ENCODE measurements at regions not wholly inside any gene's neighbourhood (a gene's known extent, or its start where the extent isn't known, plus 50 kb on each side); places are given as distances from the start of the nearest gene placed in this dataset.

- no peak for DNase-seq (ENCODE audit: low read depth)
These were observed 96.1 kb upstream of the CTNNB1 start for GRCh38 chr3:41103200-41103599.

- no peak for DNase-seq (ENCODE audit: low read depth)
These were observed 95.2 kb upstream of the CTNNB1 start for GRCh38 chr3:41104147-41104546.

DNA sequence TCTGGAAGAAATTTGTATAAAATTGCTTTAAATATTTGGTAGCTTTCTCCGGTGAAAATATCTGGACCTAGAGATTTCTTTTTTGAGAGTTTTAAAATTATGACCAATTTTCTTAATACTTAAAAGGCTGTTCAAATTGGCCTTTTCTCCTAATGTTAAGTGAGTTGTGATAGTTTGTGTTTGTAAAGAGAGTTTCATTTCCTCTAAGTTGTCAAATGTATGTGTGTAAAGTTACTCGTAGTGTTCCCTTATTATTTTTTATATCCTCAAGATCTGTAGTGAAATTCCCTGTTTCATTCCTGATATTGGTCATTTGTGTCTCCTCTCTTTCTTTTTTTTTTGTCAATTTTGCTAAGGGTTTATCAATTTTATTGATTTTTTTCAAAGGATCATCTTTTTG, 92.6 kb upstream of the CTNNB1 start:
- DNase-seq (ENCODE audit: low read depth) = no peak

DNA sequence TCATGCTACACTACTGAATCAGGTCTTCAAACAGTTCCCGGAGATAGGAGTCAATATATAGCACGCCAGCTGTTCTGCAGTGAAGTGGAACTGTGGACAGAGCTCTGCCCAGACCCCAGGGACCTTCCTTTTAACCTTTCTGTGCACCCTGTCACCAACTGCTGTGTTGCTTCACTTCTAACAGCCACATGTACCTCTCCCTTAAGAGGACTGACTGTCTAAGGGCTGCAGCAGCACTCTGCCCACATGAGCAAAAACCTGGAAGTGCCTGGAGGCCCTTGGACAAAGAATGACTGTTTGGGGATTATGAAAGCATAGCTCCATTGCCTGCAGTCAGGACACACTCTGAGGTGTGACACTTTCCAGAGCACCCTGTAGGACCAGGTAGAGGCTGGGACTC, 88.3 kb upstream of the CTNNB1 start:
- DNase-seq (ENCODE audit: low read depth) = no peak

GRCh38 chr3:41112466-41112865, 86.8 kb upstream of the CTNNB1 start:
- DNase-seq (ENCODE audit: low read depth) = no peak

DNA sequence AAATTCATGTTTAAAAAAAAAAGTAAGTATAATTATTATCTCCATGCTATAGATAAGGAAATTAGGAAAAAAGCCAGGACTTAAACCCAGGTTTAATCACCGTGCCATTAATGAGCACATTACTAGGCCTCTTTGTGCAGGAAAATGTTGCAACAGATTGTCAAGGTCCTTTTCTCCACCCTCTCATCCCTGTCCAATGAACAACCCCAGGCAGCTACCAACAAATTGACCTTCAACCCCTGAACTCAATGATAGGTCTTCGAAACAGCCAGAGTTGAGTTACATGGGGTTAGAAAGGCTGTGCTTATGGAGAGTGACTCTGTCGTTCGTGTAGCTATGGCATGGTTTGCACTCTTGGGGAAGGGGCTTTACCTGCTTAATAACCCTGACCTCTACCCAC, 84.2 kb upstream of the CTNNB1 start:
- DNase-seq (ENCODE audit: low read depth) = no peak

DNA sequence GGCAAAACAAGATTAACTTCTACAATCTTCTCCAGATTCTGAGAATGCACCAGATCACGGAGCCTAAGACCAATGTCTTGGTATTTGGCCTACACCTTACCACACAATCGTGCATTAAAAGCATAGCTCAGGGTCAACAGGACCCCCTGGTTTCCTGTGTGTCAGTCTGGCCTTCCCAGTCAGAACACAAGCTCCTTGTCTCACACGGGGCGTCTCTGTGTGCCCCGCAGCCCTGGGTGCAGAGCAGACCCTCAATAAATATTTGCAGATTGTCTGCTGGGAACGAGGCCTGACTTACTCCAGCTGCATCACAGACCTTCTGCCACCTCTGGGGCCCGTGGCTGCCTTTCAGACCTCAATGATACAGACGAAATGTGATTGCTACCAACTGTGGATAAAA, 82.5 kb upstream of the CTNNB1 start:
- DNase-seq (ENCODE audit: low read depth) = no peak

DNA sequence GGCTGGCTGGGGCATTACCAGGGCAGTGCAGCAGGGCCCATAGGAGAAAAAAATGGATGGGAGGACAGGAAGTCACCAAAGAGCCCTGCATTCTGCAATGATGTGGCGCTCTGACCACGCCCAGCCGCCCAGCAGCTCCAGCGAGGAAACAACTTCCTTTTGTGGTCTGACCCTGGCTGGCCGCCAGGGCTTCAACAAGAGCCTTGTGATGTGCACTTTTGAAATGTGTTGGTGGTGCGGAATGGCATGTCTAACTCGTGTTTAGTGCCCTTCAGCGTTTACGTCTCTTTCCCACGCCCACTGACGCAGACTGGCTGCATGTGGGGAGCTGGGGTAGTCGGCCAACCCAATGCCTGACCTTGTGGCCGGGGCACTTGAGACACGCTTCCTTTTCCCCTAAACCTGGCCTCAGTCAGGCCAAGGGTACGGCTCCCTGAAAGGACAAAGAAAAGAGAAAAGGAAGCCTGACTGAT, 81.9 kb upstream of the CTNNB1 start:
- DNase-seq (ENCODE audit: low read depth) = peak; percentile 99

- DNase-seq (ENCODE audit: low read depth) = no peak
These were observed 80.6 kb upstream of the CTNNB1 start for GRCh38 chr3:41118461-41119390.

DNA sequence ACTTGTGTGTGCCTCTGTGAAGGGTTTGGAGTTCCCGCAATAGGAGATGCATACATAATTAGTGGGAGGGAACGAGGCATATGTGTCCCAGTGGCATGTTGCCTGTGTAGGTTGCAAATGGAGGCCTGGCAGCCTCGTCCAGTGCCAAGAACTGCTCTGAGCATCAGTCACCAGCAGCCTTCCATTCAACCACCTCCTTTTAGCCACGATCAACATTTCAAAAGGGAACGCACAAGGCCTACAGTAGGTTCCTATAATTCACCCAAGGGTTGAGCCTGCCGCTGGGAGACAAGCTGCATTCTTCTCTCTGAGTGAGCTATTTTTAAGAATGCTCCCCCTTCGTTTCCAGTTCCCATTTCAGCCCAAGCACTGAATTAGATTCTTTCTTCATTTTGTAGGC, 78.8 kb upstream of the CTNNB1 start:
- DNase-seq (ENCODE audit: low read depth) = no peak

DNA sequence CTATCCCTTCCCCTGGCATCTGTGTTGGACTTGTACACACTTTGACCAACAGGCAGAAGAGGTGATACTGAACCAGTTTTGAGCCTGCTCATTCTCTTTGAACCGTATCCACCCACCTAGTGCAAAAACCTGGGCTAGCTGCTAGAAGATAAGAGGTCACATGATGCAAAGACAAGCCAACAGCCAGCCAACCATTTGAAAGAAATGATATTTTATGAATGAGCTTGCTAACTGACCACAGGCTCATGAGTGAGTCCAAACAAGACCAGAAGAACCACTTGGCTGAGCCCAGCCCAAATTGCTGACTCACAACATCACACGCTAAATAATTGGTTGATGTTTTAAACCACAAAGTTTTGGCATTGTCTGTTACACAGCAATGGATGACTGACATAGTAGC, 74.0 kb upstream of the CTNNB1 start:
- DNase-seq (ENCODE audit: low read depth) = no peak

DNA sequence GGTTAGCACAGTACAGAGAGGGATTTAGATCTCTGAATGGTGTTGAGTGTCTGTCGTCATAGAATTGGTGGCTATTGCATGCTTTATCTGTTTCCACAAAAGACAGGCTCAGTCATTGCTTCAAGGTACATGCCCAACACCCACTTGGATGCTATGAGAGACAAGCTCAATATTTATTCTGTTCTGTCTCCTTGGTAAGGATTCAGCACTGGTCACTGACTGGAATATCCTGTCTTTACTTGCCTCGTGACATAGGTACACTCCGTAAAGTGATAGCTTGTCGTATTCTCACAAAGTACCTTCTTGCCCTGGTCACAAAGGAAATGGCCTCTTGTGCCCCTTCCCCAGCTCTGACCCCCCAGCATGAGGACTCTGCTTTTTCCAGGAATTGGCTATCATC, 72.8 kb upstream of the CTNNB1 start:
- DNase-seq (ENCODE audit: low read depth) = no peak

GRCh38 chr3:41126961-41127360, 72.3 kb upstream of the CTNNB1 start:
- no peak for DNase-seq (ENCODE audit: low read depth)

GRCh38 chr3:41127414-41127813, 71.9 kb upstream of the CTNNB1 start:
- no peak for DNase-seq (ENCODE audit: low read depth)

GRCh38 chr3:41129731-41130130, 69.6 kb upstream of the CTNNB1 start:
- no peak for DNase-seq (ENCODE audit: low read depth)

DNA sequence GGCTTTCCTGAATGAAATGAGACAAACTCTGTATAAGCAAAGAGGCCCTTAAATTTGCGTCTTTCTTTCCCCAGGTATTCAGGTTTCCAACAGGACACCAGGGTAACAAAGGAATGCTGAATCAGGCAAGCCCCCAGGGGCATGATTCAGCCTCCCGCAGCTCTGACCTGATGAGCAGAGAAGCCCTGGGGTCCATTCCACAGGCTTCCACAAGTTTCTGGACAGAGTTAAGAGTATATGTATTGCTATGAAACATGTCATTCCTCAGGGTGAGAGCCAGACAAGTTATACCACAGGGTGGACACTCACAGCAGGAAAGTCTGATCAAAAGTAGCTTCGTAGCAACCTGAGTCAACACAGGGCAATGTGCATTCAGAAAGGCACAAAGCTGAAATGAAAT, 68.1 kb upstream of the CTNNB1 start:
- peak; percentile 27 for DNase-seq (ENCODE audit: low read depth)

GRCh38 chr3:41137686-41138111, 61.6 kb upstream of the CTNNB1 start:
- DNase-seq (ENCODE audit: low read depth) = no peak

GRCh38 chr3:41138146-41138545, 61.2 kb upstream of the CTNNB1 start:
- DNase-seq (ENCODE audit: low read depth) = peak; percentile 7

DNA sequence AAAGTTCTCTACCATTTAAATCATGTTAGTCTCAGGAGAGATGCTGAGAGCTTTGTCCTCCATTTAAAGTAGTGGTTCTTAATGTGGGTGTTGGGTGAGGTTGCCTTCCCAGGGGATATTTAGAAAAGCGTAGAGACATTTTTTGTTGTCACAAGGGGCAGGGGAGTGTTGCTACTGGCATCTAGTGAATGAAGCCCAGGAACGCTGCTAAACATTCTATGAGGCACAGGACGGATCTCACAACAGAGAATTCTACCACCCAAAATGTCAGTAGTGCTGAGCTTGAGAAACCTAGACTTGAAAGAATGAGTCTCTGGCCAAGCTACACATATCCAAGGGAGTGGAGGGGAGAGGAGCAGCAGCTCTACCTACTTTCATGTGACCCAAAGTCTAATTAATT, 60.7 kb upstream of the CTNNB1 start:
- DNase-seq (ENCODE audit: low read depth) = no peak

GRCh38 chr3:41140242-41140641, 59.1 kb upstream of the CTNNB1 start:
- DNase-seq (ENCODE audit: low read depth) = no peak

GRCh38 chr3:41141433-41142167, 57.7 kb upstream of the CTNNB1 start:
- no peak for DNase-seq (ENCODE audit: low read depth)

GRCh38 chr3:41143421-41144031, 55.8 kb upstream of the CTNNB1 start:
- no peak for DNase-seq (ENCODE audit: low read depth)

DNA sequence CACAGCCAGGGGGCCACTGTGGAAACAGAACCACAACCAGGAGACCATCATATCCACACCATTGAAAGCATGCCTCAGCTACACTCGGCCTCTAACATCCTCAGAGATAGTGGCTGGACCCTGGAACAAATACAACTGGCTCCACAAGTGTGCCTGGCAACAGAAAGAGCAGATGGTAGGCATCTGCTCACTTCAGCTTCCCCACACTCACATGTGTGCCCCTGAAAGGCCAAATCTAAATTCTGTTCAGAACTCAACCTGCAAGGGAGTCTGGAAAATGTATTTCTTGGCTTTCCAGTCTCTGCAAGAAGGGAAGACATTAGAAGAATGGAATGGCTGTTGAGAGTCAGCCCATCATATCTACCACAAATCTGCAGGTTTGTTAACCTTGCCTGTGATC, 54.7 kb upstream of the CTNNB1 start:
- DNase-seq (ENCODE audit: low read depth) = no peak
